Stimulated activated memory B cell treated with anti-CD40 and anti-IgM and Interleukin-4, amounts not matched to agents 10 μg/mL and 1 μg/mL and 100 μg/mL, for 72 hours (primary cell): ENCODE measurements at regions not wholly inside any gene's neighbourhood (a gene's known extent, or its start where the extent isn't known, plus 50 kb on each side); places are given as distances from the start of the nearest gene placed in this dataset.

Experiments used
- ATAC-seq: fragments of 150-1000 bp; cut with Tn5 transposase; 2 replicates; pipeline ENCODE4 v1.10.0; 2021
- H3K27ac Mint-ChIP-seq: one replicate; pipeline ENCODE4 v1.8.0; 2022; ENCODE audit warnings: mild to moderate bottlenecking, mixed read lengths
- H3K27me3 Mint-ChIP-seq: one replicate; pipeline ENCODE4 v1.8.0; 2022; ENCODE audit warnings: mixed read lengths
- H3K36me3 Mint-ChIP-seq: one replicate; pipeline ENCODE4 v1.8.0; 2022; ENCODE audit warnings: mixed read lengths
- H3K4me1 Mint-ChIP-seq: one replicate; pipeline ENCODE4 v1.8.0; 2022; ENCODE audit warnings: mixed read lengths
- H3K4me3 Mint-ChIP-seq: one replicate; pipeline ENCODE4 v1.8.0; 2022; ENCODE audit warnings: mild to moderate bottlenecking, moderate library complexity, mixed read lengths
- H3K9me3 Mint-ChIP-seq: one replicate; pipeline ENCODE4 v1.8.0; 2022; ENCODE audit warnings: mixed read lengths

GRCh38 chr1:229786974-229787610, 161.0 kb downstream of the URB2 start:
- H3K27ac Mint-ChIP-seq = no peak overlapping the region
- no peak for ATAC-seq
- H3K36me3 Mint-ChIP-seq = no peaks in the 10 kb centered on the region
- H3K9me3 Mint-ChIP-seq = peaks cover 14% of the 10 kb centered on the region
- H3K4me1 Mint-ChIP-seq = no peaks in the 10 kb centered on the region
- no peak overlapping the region for H3K4me3 Mint-ChIP-seq
- H3K27me3 Mint-ChIP-seq = peaks cover 5% of the 10 kb centered on the region

GRCh38 chr1:229788004-229788403, 162.0 kb downstream of the URB2 start:
- Mint-ChIP-seq H3K27me3 (peaks cover under 1% of the 10 kb centered on the region), H3K36me3 (no peaks in the 10 kb centered on the region), H3K4me3 (no peak overlapping the region), H3K9me3 (peaks cover 14% of the 10 kb centered on the region), H3K27ac (no peak overlapping the region), H3K4me1 (no peaks in the 10 kb centered on the region)
- no peak for ATAC-seq

GRCh38 chr1:229792012-229792975, 166.2 kb downstream of the URB2 start:
- Mint-ChIP-seq H3K27ac (no peak overlapping the region), H3K4me1 (no peaks in the 10 kb centered on the region), H3K27me3 (peaks cover 31% of the 10 kb centered on the region), H3K9me3 (peaks cover 14% of the 10 kb centered on the region), H3K4me3 (no peak overlapping the region), H3K36me3 (no peaks in the 10 kb centered on the region)
- no peak for ATAC-seq

GRCh38 chr1:229793488-229793887, 167.4 kb downstream of the URB2 start:
- H3K27me3 Mint-ChIP-seq = peaks cover 31% of the 10 kb centered on the region
- no peak overlapping the region for H3K4me3 Mint-ChIP-seq
- H3K4me1 Mint-ChIP-seq = no peaks in the 10 kb centered on the region
- H3K36me3 Mint-ChIP-seq = no peaks in the 10 kb centered on the region
- no peak overlapping the region for H3K27ac Mint-ChIP-seq
- H3K9me3 Mint-ChIP-seq = peaks cover 7% of the 10 kb centered on the region
- no peak for ATAC-seq

DNA sequence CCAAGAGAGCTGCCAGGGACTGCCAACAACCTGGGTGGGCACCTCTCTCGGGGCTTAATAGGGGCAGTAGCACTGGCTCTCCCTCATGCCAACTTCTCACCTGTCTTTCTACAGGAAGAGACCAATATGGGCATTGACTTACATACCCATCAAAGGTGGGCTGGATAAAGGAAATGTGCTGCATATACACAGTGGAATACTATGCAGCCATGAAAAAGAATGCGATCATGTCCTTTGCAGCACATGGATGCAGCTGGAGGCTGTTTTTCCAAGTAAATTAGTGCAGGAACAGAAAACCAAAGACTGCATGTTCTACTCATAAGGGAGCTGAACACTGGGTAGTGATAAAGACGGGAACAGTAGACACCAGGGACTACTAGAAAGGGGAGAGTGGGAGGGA, 172.5 kb downstream of the URB2 start:
- no peaks in the 10 kb centered on the region for H3K36me3 Mint-ChIP-seq
- no peaks in the 10 kb centered on the region for H3K4me1 Mint-ChIP-seq
- H3K4me3 Mint-ChIP-seq = no peak overlapping the region
- H3K27ac Mint-ChIP-seq = no peak overlapping the region
- no peaks in the 10 kb centered on the region for H3K9me3 Mint-ChIP-seq
- no peak for ATAC-seq
- H3K27me3 Mint-ChIP-seq = peaks cover 25% of the 10 kb centered on the region

DNA sequence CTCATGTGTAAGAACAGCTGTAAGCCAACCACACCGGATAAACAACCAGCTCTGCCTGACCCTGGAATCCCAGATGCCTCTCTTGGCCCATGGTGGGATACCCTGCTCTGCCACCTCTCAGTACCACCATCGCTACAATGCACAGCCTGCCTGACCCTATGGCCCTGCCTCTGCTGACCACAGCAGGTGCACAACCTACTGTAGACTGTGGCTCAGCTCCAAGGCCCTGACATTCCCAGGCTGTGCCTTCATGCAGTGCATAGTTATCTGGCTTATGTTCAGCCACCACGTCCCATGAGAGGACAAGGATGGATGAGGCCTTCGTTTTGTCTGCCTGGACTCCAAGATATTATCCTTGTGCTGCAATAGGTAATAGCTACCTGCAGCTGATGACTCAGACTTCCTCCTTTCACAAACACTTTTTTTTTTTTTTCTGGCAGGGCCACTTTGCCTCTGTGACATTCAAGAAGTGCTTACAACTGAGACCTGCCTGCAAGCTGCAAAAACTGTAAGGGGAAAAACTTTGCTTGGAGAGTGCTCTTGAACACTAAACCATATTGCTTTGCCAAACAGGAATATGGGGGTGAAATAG, 177.7 kb downstream of the URB2 start:
- no peak for ATAC-seq
- no peaks in the 10 kb centered on the region for H3K36me3 Mint-ChIP-seq
- H3K27ac Mint-ChIP-seq = no peak overlapping the region
- H3K4me3 Mint-ChIP-seq = no peak overlapping the region
- H3K4me1 Mint-ChIP-seq = no peaks in the 10 kb centered on the region
- peaks cover 3% of the 10 kb centered on the region for H3K9me3 Mint-ChIP-seq
- H3K27me3 Mint-ChIP-seq = peaks cover 16% of the 10 kb centered on the region

- Mint-ChIP-seq H3K4me3 (no peak overlapping the region), H3K27ac (no peak overlapping the region), H3K27me3 (peaks cover 31% of the 10 kb centered on the region), H3K9me3 (peaks cover 15% of the 10 kb centered on the region), H3K4me1 (peaks cover 6% of the 10 kb centered on the region), H3K36me3 (no peaks in the 10 kb centered on the region)
- no peak for ATAC-seq
Observed at GRCh38 chr1:229808272-229808671, 182.2 kb downstream of the URB2 start.

GRCh38 chr1:229810140-229810539, 184.1 kb downstream of the URB2 start:
- no peak for ATAC-seq
- H3K36me3 Mint-ChIP-seq = no peaks in the 10 kb centered on the region
- H3K4me3 Mint-ChIP-seq = no peak overlapping the region
- peaks cover 31% of the 10 kb centered on the region for H3K27me3 Mint-ChIP-seq
- peaks cover 6% of the 10 kb centered on the region for H3K4me1 Mint-ChIP-seq
- no peak overlapping the region for H3K27ac Mint-ChIP-seq
- H3K9me3 Mint-ChIP-seq = peaks cover 11% of the 10 kb centered on the region

DNA sequence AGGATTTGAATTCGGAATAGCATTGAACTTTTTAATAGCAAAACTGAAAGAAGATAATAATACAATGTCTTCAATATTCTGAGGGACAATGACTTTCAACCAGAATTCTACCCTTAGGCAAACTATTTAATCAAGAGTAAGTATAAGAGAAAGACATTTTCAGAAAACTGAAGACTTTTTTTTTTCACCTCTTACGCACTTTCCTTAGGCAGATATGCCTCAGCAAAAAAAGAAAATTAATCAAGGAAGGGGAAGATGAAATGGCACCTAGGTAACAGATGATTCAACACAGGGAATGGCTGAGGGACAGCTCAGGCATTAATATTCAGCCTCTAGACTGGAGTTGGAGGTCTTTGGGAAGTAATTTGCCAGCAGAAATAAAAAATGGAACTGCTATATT, 184.9 kb downstream of the URB2 start:
- peaks cover 11% of the 10 kb centered on the region for H3K9me3 Mint-ChIP-seq
- ATAC-seq = no peak
- no peak overlapping the region for H3K4me3 Mint-ChIP-seq
- peaks cover 29% of the 10 kb centered on the region for H3K27me3 Mint-ChIP-seq
- no peak overlapping the region for H3K27ac Mint-ChIP-seq
- H3K36me3 Mint-ChIP-seq = no peaks in the 10 kb centered on the region
- peaks cover 6% of the 10 kb centered on the region for H3K4me1 Mint-ChIP-seq

GRCh38 chr1:229812148-229812547, 186.1 kb downstream of the URB2 start:
- H3K4me3 Mint-ChIP-seq = no peak overlapping the region
- H3K36me3 Mint-ChIP-seq = no peaks in the 10 kb centered on the region
- peaks cover 11% of the 10 kb centered on the region for H3K9me3 Mint-ChIP-seq
- peaks cover 6% of the 10 kb centered on the region for H3K4me1 Mint-ChIP-seq
- no peak overlapping the region for H3K27ac Mint-ChIP-seq
- no peak for ATAC-seq
- H3K27me3 Mint-ChIP-seq = peaks cover 22% of the 10 kb centered on the region

GRCh38 chr1:229812693-229813092, 186.6 kb downstream of the URB2 start:
- H3K27me3 Mint-ChIP-seq = peaks cover 25% of the 10 kb centered on the region
- H3K9me3 Mint-ChIP-seq = peaks cover 11% of the 10 kb centered on the region
- no peaks in the 10 kb centered on the region for H3K36me3 Mint-ChIP-seq
- H3K4me3 Mint-ChIP-seq = no peak overlapping the region
- no peak for ATAC-seq
- H3K4me1 Mint-ChIP-seq = peaks cover 6% of the 10 kb centered on the region
- H3K27ac Mint-ChIP-seq = no peak overlapping the region

DNA sequence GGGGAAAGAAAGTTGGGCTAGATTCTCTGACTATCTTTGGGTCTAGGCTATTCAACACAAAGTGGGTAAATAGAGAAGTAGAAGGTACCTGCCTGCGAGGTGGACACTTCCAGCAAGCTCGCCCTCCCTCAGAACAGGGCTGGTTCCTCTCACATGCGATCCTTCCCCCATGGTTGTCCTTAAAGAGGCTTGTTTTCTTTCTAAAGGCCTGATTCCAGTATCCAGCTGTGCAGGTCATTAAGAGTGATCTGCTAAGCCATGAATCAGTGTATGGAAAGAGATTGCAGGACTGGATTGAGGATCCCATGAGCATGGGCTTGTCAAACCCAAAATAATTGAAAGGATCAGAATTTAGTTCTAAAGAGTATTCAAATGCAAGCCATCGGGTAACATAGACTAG, 189.0 kb downstream of the URB2 start:
- Mint-ChIP-seq H3K36me3 (no peaks in the 10 kb centered on the region), H3K4me1 (peaks cover 6% of the 10 kb centered on the region), H3K4me3 (no peak overlapping the region), H3K27ac (no peak overlapping the region), H3K27me3 (peaks cover 33% of the 10 kb centered on the region), H3K9me3 (peaks cover 4% of the 10 kb centered on the region)
- ATAC-seq = no peak

DNA sequence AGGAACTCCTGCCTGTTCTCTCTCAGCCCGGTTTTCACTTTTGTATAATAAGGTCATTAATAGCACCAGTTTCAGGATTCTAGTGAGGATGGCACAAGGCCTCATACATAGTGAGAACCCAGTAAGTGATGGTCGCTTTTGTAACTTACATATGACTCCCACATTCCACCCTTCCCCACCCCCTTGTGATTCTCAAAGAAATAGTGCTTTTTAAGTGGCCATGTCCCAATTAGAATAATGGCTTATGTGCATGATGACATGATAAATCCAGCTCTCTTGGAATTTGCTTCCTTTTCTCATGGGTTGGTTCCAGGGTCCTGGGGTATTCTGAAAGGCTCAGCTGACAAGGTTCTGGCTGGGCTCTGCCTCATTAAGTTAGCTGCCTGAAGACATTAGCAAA, 189.9 kb downstream of the URB2 start:
- H3K27ac Mint-ChIP-seq = no peak overlapping the region

DNA sequence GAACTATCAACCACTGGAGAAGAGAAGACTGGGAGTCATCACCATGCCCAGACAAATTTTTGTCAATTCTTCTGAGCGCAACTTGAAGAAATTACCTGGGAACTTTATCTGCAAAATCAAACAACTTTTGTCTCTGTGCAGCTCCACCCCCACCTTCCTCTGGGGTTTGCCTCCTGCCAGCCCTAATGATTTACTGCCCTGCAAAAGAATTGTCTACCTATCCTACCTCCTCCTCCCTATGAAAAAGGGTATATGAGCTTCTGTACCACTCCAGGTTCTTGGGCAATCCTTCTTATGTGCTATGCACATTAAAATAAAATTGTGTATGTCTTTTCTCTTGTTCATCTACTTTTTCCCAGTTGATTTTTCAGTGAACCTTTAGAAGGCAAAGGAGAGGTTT, 191.9 kb downstream of the URB2 start:
- Mint-ChIP-seq H3K9me3 (no peaks in the 10 kb centered on the region), H3K4me1 (no peaks in the 10 kb centered on the region)

More for the DNA sequence above, 189.9 kb downstream of the URB2 start:
- Mint-ChIP-seq H3K4me1 (peaks cover 6% of the 10 kb centered on the region), H3K36me3 (no peaks in the 10 kb centered on the region), H3K27me3 (peaks cover 26% of the 10 kb centered on the region), H3K4me3 (no peak overlapping the region), H3K9me3 (no peaks in the 10 kb centered on the region)
- ATAC-seq = no peak

GRCh38 chr1:229819091-229819490, 193.0 kb downstream of the URB2 start:
- no peaks in the 10 kb centered on the region for H3K4me1 Mint-ChIP-seq
- no peak overlapping the region for H3K27ac Mint-ChIP-seq
- ATAC-seq = no peak
- no peaks in the 10 kb centered on the region for H3K9me3 Mint-ChIP-seq
- H3K4me3 Mint-ChIP-seq = no peak overlapping the region
- peaks cover 18% of the 10 kb centered on the region for H3K27me3 Mint-ChIP-seq
- H3K36me3 Mint-ChIP-seq = no peaks in the 10 kb centered on the region

More for the DNA sequence above, 191.9 kb downstream of the URB2 start:
- Mint-ChIP-seq H3K27me3 (peaks cover 18% of the 10 kb centered on the region), H3K36me3 (no peaks in the 10 kb centered on the region), H3K4me3 (no peak overlapping the region), H3K27ac (no peak overlapping the region)
- ATAC-seq = no peak
